SK-N-SH (cell line): ENCODE measurements at regions not wholly inside any gene's neighbourhood (a gene's known extent, or its start where the extent isn't known, plus 50 kb on each side); places are given as distances from the start of the nearest gene placed in this dataset.

Source experiments
- EZH2phosphoT487 ChIP-seq: fragments of 200-600 bp; sonication (generic); IDR thresholded peaks from 2 replicates; pipeline ENCODE4 v1.6.1; 2017; ENCODE audit warnings: low read depth, mixed run types, mild to moderate bottlenecking, antibody characterized with exemption, moderate library complexity, borderline replicate concordance
- FOXJ3 ChIP-seq: sonication (generic); formaldehyde crosslinking; IDR thresholded peaks from 2 replicates; pipeline ENCODE4 v1.5.1; 2020; ENCODE audit warnings: mild to moderate bottlenecking, missing genetic modification reagents
- GATA2 ChIP-seq: sonication (generic); formaldehyde crosslinking; IDR thresholded peaks from 2 replicates; pipeline ENCODE4 v1.5.0; 2020; ENCODE audit warnings: mild to moderate bottlenecking, missing genetic modification reagents
- MEF2A ChIP-seq: IDR thresholded peaks from 2 replicates; pipeline ENCODE4 v1.4.0; 2012; ENCODE audit warnings: low read depth, borderline replicate concordance
- NRF1 ChIP-seq: IDR thresholded peaks from 2 replicates; pipeline ENCODE4 v1.6.1; 2012; ENCODE audit warnings: low read depth, mild to moderate bottlenecking, low read length
- POLR2AphosphoS5 ChIP-seq: IDR thresholded peaks from 2 replicates; pipeline ENCODE4 v1.6.1; 2012; ENCODE audit warnings: low read depth, low read length
- RAD21 ChIP-seq: IDR thresholded peaks from 2 replicates; pipeline ENCODE4 v1.6.1; 2012; ENCODE audit warnings: mild to moderate bottlenecking, low read length
- RFX5 ChIP-seq: IDR thresholded peaks from 2 replicates; pipeline ENCODE4 v1.6.1; 2012; ENCODE audit warnings: mild to moderate bottlenecking, improper control_type of control experiment, low read length
- SMC3 ChIP-seq: IDR thresholded peaks from 2 replicates; pipeline ENCODE4 v1.6.1; 2012; ENCODE audit warnings: low read depth, low read length, improper control_type of control experiment
- TAF1 ChIP-seq: IDR thresholded peaks from 2 replicates; pipeline ENCODE4 v1.6.1; 2012; ENCODE audit warnings: low read depth, mild to moderate bottlenecking, low read length, moderate library complexity, borderline replicate concordance
- TEAD4 ChIP-seq: IDR thresholded peaks from 2 replicates; pipeline ENCODE4 v1.4.0; 2012; ENCODE audit warnings: mild to moderate bottlenecking, borderline replicate concordance; ENCODE audit not compliant: insufficient read depth
- YY1 ChIP-seq: IDR thresholded peaks from 2 replicates; pipeline ENCODE4 v1.4.0; 2012; ENCODE audit warnings: low read depth, mild to moderate bottlenecking
- TF ChIP-seq, protein P1 (sequence below): fragments of 150-350 bp; IDR thresholded peaks from 2 replicates; pipeline ENCODE4 v1.6.1; 2017; ENCODE audit warnings: antibody characterized with exemption, low read length, low read depth, borderline replicate concordance
- TF ChIP-seq, protein P2 (sequence below): IDR thresholded peaks from 2 replicates; pipeline ENCODE4 v1.6.1; 2012; ENCODE audit warnings: mild to moderate bottlenecking, low read depth, low read length, moderate library complexity
- TF ChIP-seq, protein P3 (sequence below): fragments of 150-350 bp; IDR thresholded peaks from 2 replicates; pipeline ENCODE4 v1.6.1; 2016; ENCODE audit warnings: mild to moderate bottlenecking, low read depth, low read length
- TF ChIP-seq, protein P4 (sequence below): fragments of 200-600 bp; sonication (generic); IDR thresholded peaks from 2 replicates; pipeline ENCODE4 v1.6.1; 2017; ENCODE audit warnings: antibody characterized with exemption, mild to moderate bottlenecking, moderate library complexity
- TF ChIP-seq, protein P5 (sequence below): IDR thresholded peaks from 2 replicates; pipeline ENCODE4 v1.4.0; 2012; ENCODE audit warnings: low read depth

DNA sequence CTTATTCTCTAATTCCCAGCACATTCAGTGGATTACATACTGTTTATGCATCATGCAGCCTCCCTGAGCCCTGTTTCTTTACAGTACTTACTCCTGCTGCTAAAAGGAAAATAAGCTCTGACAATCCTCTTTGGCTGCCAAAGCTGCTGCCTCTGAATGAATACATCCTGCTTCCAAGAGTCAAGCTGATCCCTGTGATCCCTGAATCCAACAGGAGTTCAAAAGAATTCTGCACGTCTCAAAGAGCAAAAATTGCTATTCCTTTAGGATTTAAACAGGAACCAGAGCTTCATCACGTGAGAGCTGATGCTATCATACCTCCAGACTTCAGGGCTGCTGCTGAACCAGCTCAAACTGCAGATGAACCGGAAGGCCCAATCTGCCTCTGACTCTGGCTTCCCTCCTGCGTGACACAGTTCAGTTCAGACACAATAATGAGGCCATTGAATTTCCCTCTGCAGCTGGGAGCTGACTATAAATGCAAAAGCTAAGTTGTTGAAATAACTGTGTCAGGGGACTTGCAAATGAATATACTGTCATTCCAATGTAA lies 851.0 kb upstream of the PHF14 start (continued):
- TF ChIP-seq GATA2 (peak; percentile 98), SMC3 (peak; percentile 11; the same call in 1 of the 2 replicates), NRF1 (no peak), FOXJ3 (CRISPR knock-in tag) (peak; percentile 93), TAF1 (no peak), RAD21 (peak; percentile 48), RFX5 (0 out of 2 replicates have a peak, but pooled peaks have one; percentile 3), POLR2AphosphoS5 (no peak; the same call in 1 of the 2 replicates), TEAD4 (no peak), MEF2A (no peak), EZH2phosphoT487 (no peak), YY1 (no peak)
- TF ChIP-seq, protein P1, sequence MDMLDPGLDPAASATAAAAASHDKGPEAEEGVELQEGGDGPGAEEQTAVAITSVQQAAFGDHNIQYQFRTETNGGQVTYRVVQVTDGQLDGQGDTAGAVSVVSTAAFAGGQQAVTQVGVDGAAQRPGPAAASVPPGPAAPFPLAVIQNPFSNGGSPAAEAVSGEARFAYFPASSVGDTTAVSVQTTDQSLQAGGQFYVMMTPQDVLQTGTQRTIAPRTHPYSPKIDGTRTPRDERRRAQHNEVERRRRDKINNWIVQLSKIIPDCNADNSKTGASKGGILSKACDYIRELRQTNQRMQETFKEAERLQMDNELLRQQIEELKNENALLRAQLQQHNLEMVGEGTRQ: peak; percentile 53; the same call in 1 of the 2 replicates
- TF ChIP-seq, protein P2, sequence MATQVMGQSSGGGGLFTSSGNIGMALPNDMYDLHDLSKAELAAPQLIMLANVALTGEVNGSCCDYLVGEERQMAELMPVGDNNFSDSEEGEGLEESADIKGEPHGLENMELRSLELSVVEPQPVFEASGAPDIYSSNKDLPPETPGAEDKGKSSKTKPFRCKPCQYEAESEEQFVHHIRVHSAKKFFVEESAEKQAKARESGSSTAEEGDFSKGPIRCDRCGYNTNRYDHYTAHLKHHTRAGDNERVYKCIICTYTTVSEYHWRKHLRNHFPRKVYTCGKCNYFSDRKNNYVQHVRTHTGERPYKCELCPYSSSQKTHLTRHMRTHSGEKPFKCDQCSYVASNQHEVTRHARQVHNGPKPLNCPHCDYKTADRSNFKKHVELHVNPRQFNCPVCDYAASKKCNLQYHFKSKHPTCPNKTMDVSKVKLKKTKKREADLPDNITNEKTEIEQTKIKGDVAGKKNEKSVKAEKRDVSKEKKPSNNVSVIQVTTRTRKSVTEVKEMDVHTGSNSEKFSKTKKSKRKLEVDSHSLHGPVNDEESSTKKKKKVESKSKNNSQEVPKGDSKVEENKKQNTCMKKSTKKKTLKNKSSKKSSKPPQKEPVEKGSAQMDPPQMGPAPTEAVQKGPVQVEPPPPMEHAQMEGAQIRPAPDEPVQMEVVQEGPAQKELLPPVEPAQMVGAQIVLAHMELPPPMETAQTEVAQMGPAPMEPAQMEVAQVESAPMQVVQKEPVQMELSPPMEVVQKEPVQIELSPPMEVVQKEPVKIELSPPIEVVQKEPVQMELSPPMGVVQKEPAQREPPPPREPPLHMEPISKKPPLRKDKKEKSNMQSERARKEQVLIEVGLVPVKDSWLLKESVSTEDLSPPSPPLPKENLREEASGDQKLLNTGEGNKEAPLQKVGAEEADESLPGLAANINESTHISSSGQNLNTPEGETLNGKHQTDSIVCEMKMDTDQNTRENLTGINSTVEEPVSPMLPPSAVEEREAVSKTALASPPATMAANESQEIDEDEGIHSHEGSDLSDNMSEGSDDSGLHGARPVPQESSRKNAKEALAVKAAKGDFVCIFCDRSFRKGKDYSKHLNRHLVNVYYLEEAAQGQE: no peak
- TF ChIP-seq, protein P3, sequence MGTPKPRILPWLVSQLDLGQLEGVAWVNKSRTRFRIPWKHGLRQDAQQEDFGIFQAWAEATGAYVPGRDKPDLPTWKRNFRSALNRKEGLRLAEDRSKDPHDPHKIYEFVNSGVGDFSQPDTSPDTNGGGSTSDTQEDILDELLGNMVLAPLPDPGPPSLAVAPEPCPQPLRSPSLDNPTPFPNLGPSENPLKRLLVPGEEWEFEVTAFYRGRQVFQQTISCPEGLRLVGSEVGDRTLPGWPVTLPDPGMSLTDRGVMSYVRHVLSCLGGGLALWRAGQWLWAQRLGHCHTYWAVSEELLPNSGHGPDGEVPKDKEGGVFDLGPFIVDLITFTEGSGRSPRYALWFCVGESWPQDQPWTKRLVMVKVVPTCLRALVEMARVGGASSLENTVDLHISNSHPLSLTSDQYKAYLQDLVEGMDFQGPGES: no peak
- TF ChIP-seq, protein P4, sequence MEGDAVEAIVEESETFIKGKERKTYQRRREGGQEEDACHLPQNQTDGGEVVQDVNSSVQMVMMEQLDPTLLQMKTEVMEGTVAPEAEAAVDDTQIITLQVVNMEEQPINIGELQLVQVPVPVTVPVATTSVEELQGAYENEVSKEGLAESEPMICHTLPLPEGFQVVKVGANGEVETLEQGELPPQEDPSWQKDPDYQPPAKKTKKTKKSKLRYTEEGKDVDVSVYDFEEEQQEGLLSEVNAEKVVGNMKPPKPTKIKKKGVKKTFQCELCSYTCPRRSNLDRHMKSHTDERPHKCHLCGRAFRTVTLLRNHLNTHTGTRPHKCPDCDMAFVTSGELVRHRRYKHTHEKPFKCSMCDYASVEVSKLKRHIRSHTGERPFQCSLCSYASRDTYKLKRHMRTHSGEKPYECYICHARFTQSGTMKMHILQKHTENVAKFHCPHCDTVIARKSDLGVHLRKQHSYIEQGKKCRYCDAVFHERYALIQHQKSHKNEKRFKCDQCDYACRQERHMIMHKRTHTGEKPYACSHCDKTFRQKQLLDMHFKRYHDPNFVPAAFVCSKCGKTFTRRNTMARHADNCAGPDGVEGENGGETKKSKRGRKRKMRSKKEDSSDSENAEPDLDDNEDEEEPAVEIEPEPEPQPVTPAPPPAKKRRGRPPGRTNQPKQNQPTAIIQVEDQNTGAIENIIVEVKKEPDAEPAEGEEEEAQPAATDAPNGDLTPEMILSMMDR: no peak
- TF ChIP-seq, protein P5, sequence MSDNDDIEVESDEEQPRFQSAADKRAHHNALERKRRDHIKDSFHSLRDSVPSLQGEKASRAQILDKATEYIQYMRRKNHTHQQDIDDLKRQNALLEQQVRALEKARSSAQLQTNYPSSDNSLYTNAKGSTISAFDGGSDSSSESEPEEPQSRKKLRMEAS: no peak
